ENCODE measurements at regions not wholly inside any gene's neighbourhood (a gene's known extent, or its start where the extent isn't known, plus 50 kb on each side); places are given as distances from the start of the nearest gene placed in this dataset.

GRCh38 chr22:48832592-48832991 is 995.1 kb downstream of the BRD1 start:
- CTCF ChIA-PET = no interaction called here
- POLR2A ChIA-PET = no interaction called here
- no peak for TF ChIP-seq CTCF (IDR thresholded peaks at IDR 0.05; ENCODE audit: insufficient read depth, low read depth, low read length)
- no peak overlapping the region for H3K4me3 ChIP-seq (ENCODE audit: low read depth, low read length)
- no peak for DNase-seq (ENCODE audit: low read depth)
- H3K27me3 ChIP-seq (ENCODE audit: control insufficient read depth, insufficient read depth, low read length) = no peaks in the 10 kb centered on the region
- no peaks in the 10 kb centered on the region for H3K36me3 ChIP-seq (ENCODE audit: control insufficient read depth, insufficient read depth, low read length)

DNA sequence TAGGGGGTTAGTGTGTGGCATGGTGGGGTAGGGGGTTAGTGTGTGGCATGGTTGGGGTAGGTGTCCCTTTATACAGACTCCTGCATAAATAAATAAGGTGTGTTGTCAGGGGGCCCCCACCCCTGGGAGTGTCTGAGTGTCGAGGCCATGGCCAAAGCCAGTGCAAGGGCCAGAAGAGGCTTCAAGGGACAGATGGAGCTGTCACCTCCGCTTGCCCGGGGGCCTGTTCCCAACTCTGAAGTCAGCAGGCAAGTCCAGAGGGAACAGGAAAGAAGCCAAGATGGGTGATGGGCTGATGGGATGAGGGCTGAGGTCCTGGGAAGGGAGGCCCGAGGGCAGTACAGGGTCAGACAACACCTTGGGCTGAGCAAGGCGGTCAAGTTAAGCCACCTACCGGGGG is 997.8 kb downstream of the BRD1 start:
- Histone ChIP-seq H3K27me3 (ENCODE audit: control insufficient read depth, insufficient read depth, low read length) (no peaks in the 10 kb centered on the region), H3K4me3 (ENCODE audit: low read depth, low read length) (no peak overlapping the region), H3K36me3 (ENCODE audit: control insufficient read depth, insufficient read depth, low read length) (no peaks in the 10 kb centered on the region)
- ChIA-PET CTCF (interaction anchor here (0.7 kb wide), 1 partner anchor 37 kb away, joined by 3 read pairs; no protein-coding TSS in a partner anchor), POLR2A (no interaction called here)
- no peak for TF ChIP-seq CTCF (IDR thresholded peaks at IDR 0.05; ENCODE audit: insufficient read depth, low read depth, low read length)
- no peak for DNase-seq (ENCODE audit: low read depth)

DNA sequence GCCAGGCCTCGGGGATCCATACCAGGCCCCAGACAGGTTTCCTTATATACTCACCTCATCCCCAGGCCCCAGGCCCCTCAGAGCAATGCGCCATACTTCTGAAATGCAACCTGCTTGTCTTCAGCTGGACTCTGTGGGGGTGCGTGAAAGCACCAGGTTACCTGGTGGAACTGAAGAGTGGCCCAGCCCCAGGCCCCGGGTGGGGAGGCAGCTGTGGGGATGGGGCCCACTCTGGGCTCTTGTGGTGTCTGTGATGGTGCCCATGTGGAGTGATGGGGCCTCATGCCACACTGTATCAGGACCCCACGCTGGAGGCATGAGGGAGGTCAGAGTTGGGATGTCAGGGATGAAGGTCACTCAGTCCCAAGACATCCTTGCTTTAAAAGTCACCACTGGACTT is 999.0 kb downstream of the BRD1 start:
- H3K27me3 ChIP-seq (ENCODE audit: control insufficient read depth, insufficient read depth, low read length) = no peaks in the 10 kb centered on the region
- POLR2A ChIA-PET = no interaction called here
- no peaks in the 10 kb centered on the region for H3K36me3 ChIP-seq (ENCODE audit: control insufficient read depth, insufficient read depth, low read length)
- CTCF ChIA-PET = no interaction called here
- H3K4me3 ChIP-seq (ENCODE audit: low read depth, low read length) = no peak overlapping the region
- no peak for DNase-seq (ENCODE audit: low read depth)
- TF ChIP-seq CTCF (IDR thresholded peaks at IDR 0.05; ENCODE audit: insufficient read depth, low read depth, low read length) = no peak

DNA sequence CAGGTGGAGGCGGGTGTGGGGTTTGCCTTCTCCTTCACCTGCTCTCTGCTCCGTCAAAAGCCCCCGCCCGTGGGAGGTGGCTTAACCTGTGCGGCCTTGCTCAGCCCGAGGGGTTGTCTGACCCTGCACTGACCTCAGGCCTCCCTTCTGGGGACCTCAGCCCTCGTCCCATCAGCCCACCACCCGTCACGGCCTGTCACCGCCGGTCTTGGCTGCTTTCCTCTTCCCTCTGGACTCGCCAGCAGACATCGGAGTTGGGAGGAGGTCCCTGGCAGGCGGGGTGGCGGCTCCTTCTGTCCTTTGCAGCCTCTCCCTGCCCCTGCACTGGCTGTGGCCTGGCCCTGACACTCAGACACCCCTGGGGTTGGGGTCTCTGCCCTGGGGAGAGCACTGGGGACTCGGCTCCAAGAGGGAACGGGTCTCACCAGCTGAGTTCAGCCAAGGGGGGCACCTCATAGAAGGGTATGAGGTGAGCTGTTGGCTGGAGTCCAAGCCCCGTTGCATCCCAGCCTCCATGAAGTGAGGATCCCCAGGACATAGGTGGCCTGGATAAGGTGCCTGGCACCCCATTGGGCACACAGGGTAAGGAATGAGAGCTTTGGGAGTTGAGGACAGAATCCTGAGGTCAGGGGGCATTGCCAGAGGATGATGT is 999.6 kb downstream of the BRD1 start:
- TF ChIP-seq CTCF (IDR thresholded peaks at IDR 0.05; ENCODE audit: insufficient read depth, low read depth, low read length) = no peak
- ChIA-PET CTCF (no interaction called here), POLR2A (no interaction called here)
- Histone ChIP-seq H3K36me3 (ENCODE audit: control insufficient read depth, insufficient read depth, low read length) (no peaks in the 10 kb centered on the region), H3K4me3 (ENCODE audit: low read depth, low read length) (no peak overlapping the region), H3K27me3 (ENCODE audit: control insufficient read depth, insufficient read depth, low read length) (no peaks in the 10 kb centered on the region)
- DNase-seq (ENCODE audit: low read depth) = no peak

GRCh38 chr22:48827268-48827846 is 1000.3 kb downstream of the BRD1 start:
- DNase-seq (ENCODE audit: low read depth) = no peak
- Histone ChIP-seq H3K36me3 (ENCODE audit: control insufficient read depth, insufficient read depth, low read length) (no peaks in the 10 kb centered on the region), H3K4me3 (ENCODE audit: low read depth, low read length) (no peak overlapping the region), H3K27me3 (ENCODE audit: control insufficient read depth, insufficient read depth, low read length) (no peaks in the 10 kb centered on the region)
- ChIA-PET POLR2A (no interaction called here), CTCF (no interaction called here)
- no peak for TF ChIP-seq CTCF (IDR thresholded peaks at IDR 0.05; ENCODE audit: insufficient read depth, low read depth, low read length)

Measured in BJ (cell line).